Midbrain (tissue), 1 donor: ENCODE measurements at regions not wholly inside any gene's neighbourhood (a gene's known extent, or its start where the extent isn't known, plus 50 kb on each side); places are given as distances from the start of the nearest gene placed in this dataset.
"Not testable (repeated sequence)": the region's sequence is repeated elsewhere in the genome, so short reads cannot be mapped to it uniquely, and the experiment has no call there.

Source experiments
- DNase-seq: peaks from one replicate; lab custom pipeline; 2025; lab: John Stamatoyannopoulos, UW

- DNase-seq: no peak
These were observed 85.6 kb downstream of the OLFM1 start for GRCh38 chr9:135173066-135173465.

- DNase-seq: no peak
These were observed 86.8 kb downstream of the OLFM1 start for GRCh38 chr9:135174248-135174647.

GRCh38 chr9:135174981-135175380 is 87.5 kb downstream of the OLFM1 start:
- DNase-seq: no peak

- no peak for DNase-seq
These were observed 88.8 kb downstream of the OLFM1 start for GRCh38 chr9:135176284-135176683.

- not testable (repeated sequence) for DNase-seq
These were observed 90.1 kb downstream of the OLFM1 start for GRCh38 chr9:135177562-135177961.

GRCh38 chr9:135178498-135178897 is 91.0 kb downstream of the OLFM1 start:
- DNase-seq: no peak

- DNase-seq: no peak
These were observed 91.6 kb downstream of the OLFM1 start for GRCh38 chr9:135179041-135179440.

GRCh38 chr9:135179976-135180375 is 92.5 kb downstream of the OLFM1 start:
- no peak for DNase-seq

GRCh38 chr9:135180586-135180985 is 93.1 kb downstream of the OLFM1 start:
- DNase-seq: no peak

GRCh38 chr9:135181336-135181735 is 93.9 kb downstream of the OLFM1 start:
- no peak for DNase-seq

GRCh38 chr9:135181841-135182240 is 94.4 kb downstream of the OLFM1 start:
- not testable (repeated sequence) for DNase-seq

- no peak for DNase-seq
These were observed 95.6 kb downstream of the OLFM1 start for GRCh38 chr9:135183069-135183468.

GRCh38 chr9:135183528-135184180 is 96.2 kb downstream of the OLFM1 start:
- DNase-seq: no peak

- no peak for DNase-seq
These were observed 96.9 kb downstream of the OLFM1 start for GRCh38 chr9:135184181-135185053.

- no peak for DNase-seq
These were observed 97.6 kb downstream of the OLFM1 start for GRCh38 chr9:135185060-135185459.

- no peak for DNase-seq
These were observed 99.0 kb downstream of the OLFM1 start for GRCh38 chr9:135186248-135187164.

- no peak for DNase-seq
These were observed 99.9 kb downstream of the OLFM1 start for GRCh38 chr9:135187365-135187764.

- DNase-seq: no peak
These were observed 101.2 kb downstream of the OLFM1 start for GRCh38 chr9:135188681-135189151.

- no peak for DNase-seq
These were observed 102.0 kb downstream of the OLFM1 start for GRCh38 chr9:135189497-135189896.

- DNase-seq: no peak
These were observed 103.5 kb downstream of the OLFM1 start for GRCh38 chr9:135190789-135191577.

- no peak for DNase-seq
These were observed 105.2 kb downstream of the OLFM1 start for GRCh38 chr9:135192686-135193085.
